ENCODE measurements at regions not wholly inside any gene's neighbourhood (a gene's known extent, or its start where the extent isn't known, plus 50 kb on each side); places are given as distances from the start of the nearest gene placed in this dataset.
"Not testable (repeated sequence)": the region's sequence is repeated elsewhere in the genome, so short reads cannot be mapped to it uniquely, and the experiment has no call there.

DNA sequence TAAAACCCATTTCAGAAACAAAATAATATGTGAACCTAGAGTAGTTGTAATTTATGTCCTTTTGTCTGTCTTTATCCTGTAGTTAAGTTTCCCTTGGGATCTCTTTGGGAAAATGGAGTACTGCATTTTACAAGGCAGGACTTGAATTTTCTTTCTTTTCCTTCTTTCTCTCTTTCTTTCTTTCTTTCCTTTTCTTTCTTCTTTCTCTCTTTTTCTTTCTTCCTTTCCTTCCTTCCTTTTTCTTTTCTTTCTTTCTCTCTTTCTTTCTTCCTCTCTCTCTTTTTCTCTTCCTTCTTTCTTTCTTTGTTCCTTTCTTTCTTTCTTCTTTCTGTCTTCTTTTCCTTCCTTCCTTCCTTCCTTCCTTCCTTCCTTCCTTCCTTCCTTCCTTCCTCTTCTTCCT lies 126.6 kb upstream of the NOTCH2NLA start:
- H2BK120ac ChIP-seq (ENCODE audit: low read depth, low read length); H2AK5ac ChIP-seq (ENCODE audit: low read depth, low read length); BruUV-seq (replicated peaks); H3K79me1 ChIP-seq (ENCODE audit: low read depth in 1 of 2, low read length in 2 of 2); H3K56ac ChIP-seq (ENCODE audit: extremely low read depth, insufficient read depth, low read length); DNase-seq; H3K9me3 ChIP-seq (ENCODE audit: control insufficient read depth, insufficient read depth, low read length); H2AFZ ChIP-seq (replicated peaks; ENCODE audit: low read length, poor library complexity); H4K5ac ChIP-seq (ENCODE audit: low read depth, low read length); H3K4me3 ChIP-seq (ENCODE audit: insufficient read depth, low read depth, low read length); H2BK5ac ChIP-seq (ENCODE audit: low read depth, low read length, poor library complexity, severe bottlenecking); H3K36me3 ChIP-seq (ENCODE audit: control insufficient read depth, insufficient read depth, low read length); H2BK20ac ChIP-seq (ENCODE audit: low read depth, low read length); H2AK9ac ChIP-seq (replicated peaks; ENCODE audit: low read depth, low read length, poor library complexity); H3K4me2 ChIP-seq (ENCODE audit: low read depth, low read length); POLR2A ChIA-PET (ENCODE audit: unreplicated experiment); dilution Hi-C loops (cut with HindIII; ENCODE audit: low sequenced_read_pairs, unreplicated experiment); ATAC-seq (ENCODE audit: low read depth); in situ Hi-C loops (cut with MboI; ENCODE audit: low sequenced_read_pairs); H3K14ac ChIP-seq (replicated peaks; ENCODE audit: low read depth, low read length); H3K9ac ChIP-seq (ENCODE audit: low read depth, low read length); H4K8ac ChIP-seq (ENCODE audit: low read depth in 2 of 2, low read length in 2 of 2); H4K20me1 ChIP-seq (ENCODE audit: insufficient read depth, low read length); H3K4me1 ChIP-seq (ENCODE audit: control insufficient read depth, insufficient read depth, low read length); H3K18ac ChIP-seq (ENCODE audit: low read depth, low read length); H3K27me3 ChIP-seq (ENCODE audit: control insufficient read depth, insufficient read depth, low read length); H3K27ac ChIP-seq (ENCODE audit: insufficient read depth, low read length); H2BK15ac ChIP-seq (ENCODE audit: low read depth, low read length); H4K91ac ChIP-seq (ENCODE audit: insufficient read depth, low read depth, low read length); intact Hi-C loops (cut with micrococcal nuclease); CTCF ChIA-PET; H3K4ac ChIP-seq (ENCODE audit: low read depth, low read length); H3K23ac ChIP-seq (ENCODE audit: low read depth, low read length); H3K9me1 ChIP-seq (ENCODE audit: insufficient read depth, low read length): not testable (repeated sequence)

DNA sequence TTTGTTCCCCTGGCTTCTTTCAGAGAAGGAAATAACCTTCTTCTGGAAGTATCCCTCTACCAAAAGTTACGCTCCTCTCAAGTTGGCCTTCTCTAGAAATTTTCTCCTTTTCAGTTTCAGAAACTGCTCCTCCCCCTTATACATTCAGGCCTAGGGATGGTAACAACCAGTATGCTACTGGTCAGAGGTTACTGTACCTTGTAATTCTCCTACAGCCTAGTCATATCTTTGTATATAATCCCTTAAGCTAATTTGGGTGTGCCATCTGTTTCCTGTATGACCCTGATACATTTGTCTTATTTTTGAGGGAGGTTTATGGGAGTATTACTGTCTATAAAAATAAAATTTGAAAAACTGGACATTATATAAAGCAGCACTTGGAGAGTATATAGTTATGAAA lies 98.0 kb upstream of the NOTCH2NLA start:
- intact Hi-C loops (cut with micrococcal nuclease); H3K9ac ChIP-seq (ENCODE audit: low read depth, low read length); H2BK20ac ChIP-seq (ENCODE audit: low read depth, low read length); H2AK9ac ChIP-seq (replicated peaks; ENCODE audit: low read depth, low read length, poor library complexity); ATAC-seq (ENCODE audit: low read depth); dilution Hi-C loops (cut with HindIII; ENCODE audit: low sequenced_read_pairs, unreplicated experiment); H2BK120ac ChIP-seq (ENCODE audit: low read depth, low read length); H2BK15ac ChIP-seq (ENCODE audit: low read depth, low read length); H3K4me2 ChIP-seq (ENCODE audit: low read depth, low read length); CTCF ChIA-PET; DNase-seq; H2AK5ac ChIP-seq (ENCODE audit: low read depth, low read length); H3K14ac ChIP-seq (replicated peaks; ENCODE audit: low read depth, low read length); H3K79me1 ChIP-seq (ENCODE audit: low read depth in 1 of 2, low read length in 2 of 2); H3K4me1 ChIP-seq (ENCODE audit: control insufficient read depth, insufficient read depth, low read length); H4K91ac ChIP-seq (ENCODE audit: insufficient read depth, low read depth, low read length); H4K20me1 ChIP-seq (ENCODE audit: insufficient read depth, low read length); H3K36me3 ChIP-seq (ENCODE audit: control insufficient read depth, insufficient read depth, low read length); H2AFZ ChIP-seq (replicated peaks; ENCODE audit: low read length, poor library complexity); H3K23ac ChIP-seq (ENCODE audit: low read depth, low read length); H4K8ac ChIP-seq (ENCODE audit: low read depth in 2 of 2, low read length in 2 of 2); BruUV-seq (replicated peaks); POLR2A ChIA-PET (ENCODE audit: unreplicated experiment); H3K4ac ChIP-seq (ENCODE audit: low read depth, low read length); H3K27me3 ChIP-seq (ENCODE audit: control insufficient read depth, insufficient read depth, low read length); H3K56ac ChIP-seq (ENCODE audit: extremely low read depth, insufficient read depth, low read length); H3K4me3 ChIP-seq (ENCODE audit: insufficient read depth, low read depth, low read length); H4K5ac ChIP-seq (ENCODE audit: low read depth, low read length); in situ Hi-C loops (cut with MboI; ENCODE audit: low sequenced_read_pairs); H3K18ac ChIP-seq (ENCODE audit: low read depth, low read length); H3K9me1 ChIP-seq (ENCODE audit: insufficient read depth, low read length); H3K27ac ChIP-seq (ENCODE audit: insufficient read depth, low read length); H3K9me3 ChIP-seq (ENCODE audit: control insufficient read depth, insufficient read depth, low read length); H2BK5ac ChIP-seq (ENCODE audit: low read depth, low read length, poor library complexity, severe bottlenecking): not testable (repeated sequence)
- WGBS, 2 experiments (ENCODE audit: extremely low coverage in 2 of 2, insufficient read length in 1 of 2), result no CpG with 5 or more reads among the region's 1 CpG
